Activated CD4-positive, alpha-beta T cell treated with anti-CD3 and anti-CD28 coated beads, Interleukin-2, amount 50 U/mL, for 48 hours (primary cell): ENCODE measurements at regions not wholly inside any gene's neighbourhood (a gene's known extent, or its start where the extent isn't known, plus 50 kb on each side); places are given as distances from the start of the nearest gene placed in this dataset.

Source experiments
- DNase-seq, 2 experiments: peaks; one replicate each; pipeline ENCODE4 v3.0.0-alpha.2; 2020

- no peak for DNase-seq
These were observed 50.8 kb upstream of the JAG1 start for GRCh38 chr20:10724449-10725173.

DNA sequence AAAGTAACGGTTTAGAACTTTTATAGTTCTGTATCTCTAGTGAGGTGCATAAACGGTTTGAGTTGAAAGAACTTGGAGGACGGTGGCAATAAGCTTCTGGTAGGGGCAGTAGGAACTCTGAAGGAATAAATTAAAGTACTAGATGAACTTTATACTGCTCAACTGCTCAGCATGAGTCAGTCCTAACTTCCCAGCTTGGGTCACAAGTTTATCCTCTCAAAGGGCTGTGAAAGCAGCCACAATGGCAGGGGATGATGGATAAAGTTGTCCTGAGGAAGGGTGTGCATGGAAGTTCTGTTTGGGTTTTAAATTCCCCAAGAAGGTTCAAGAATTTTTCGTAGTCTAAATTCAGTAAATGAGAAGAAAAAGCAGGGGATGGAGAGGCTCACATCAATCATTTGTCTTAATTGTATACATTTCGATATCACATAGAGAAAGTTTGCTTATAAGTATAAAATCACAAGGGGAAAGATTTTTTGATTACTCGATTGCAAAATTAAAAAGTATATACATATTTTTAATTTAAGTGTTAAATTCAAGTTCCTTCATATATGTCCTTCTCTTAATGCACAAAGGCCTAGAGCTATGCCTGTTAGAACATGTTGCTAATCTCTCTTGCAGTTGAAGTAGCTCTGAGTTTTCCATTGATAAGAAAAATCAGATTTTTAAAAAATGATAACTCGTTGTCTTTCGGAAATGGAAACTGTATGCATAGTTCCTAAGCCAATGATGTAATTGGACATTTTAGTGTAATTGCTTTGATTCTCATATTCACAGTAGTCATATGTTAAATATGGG lies 55.3 kb upstream of the JAG1 start:
- no peak for DNase-seq

DNA sequence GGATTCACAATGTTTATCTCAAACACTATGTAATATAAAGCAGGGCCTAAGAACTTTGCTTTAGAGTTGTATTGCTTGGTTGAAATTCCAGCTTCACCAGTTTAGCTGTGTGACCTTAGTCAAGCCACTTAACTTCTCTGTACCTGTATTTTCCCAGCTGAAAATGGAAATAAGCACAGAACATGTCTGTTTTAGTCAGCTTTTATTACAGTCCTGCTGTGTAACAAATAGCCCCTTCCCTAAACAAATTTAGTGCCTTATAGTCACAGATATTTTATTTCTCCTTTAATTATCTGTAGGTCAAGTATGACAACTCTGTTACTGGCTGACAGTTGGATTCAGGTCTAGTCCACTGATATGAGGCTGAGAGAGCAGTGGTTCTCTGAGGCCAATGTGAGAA lies 56.0 kb upstream of the JAG1 start:
- no peak for DNase-seq

DNA sequence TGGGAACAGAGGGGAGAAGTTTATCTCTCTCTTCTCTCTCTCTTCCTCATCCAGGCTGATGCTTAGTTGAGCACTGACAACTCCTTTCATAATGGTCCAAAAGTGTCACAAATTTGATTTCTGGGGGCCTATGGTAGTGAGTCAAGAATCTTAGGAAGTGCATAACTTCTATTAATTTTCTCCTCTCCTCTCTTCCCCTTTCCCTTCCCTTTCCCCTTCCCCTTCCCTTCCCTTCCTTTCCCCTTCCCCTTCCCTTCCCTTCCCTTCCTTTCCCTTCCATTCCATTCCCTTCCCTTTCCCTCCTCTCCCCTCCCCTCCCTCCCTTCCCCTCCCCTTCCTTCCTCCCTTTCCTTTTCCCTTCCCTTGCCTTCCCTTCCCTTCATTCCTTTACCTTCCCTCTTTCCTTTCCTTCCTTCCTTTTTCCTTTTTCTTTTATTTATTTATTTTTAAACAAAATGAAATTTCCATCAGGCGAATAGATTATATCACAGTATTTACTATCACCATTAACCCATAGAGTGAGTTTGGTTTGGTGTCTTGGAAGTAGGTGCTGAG lies 56.9 kb upstream of the JAG1 start:
- DNase-seq: no peak

- DNase-seq: no peak
These were observed 57.6 kb upstream of the JAG1 start for GRCh38 chr20:10731190-10731965.

- no peak for DNase-seq
These were observed 59.3 kb upstream of the JAG1 start for GRCh38 chr20:10733122-10733521.

GRCh38 chr20:10735195-10735949 lies 61.6 kb upstream of the JAG1 start:
- no peak for DNase-seq

- DNase-seq: no peak
These were observed 65.3 kb upstream of the JAG1 start for GRCh38 chr20:10739134-10739533.

GRCh38 chr20:10739566-10739965 lies 65.8 kb upstream of the JAG1 start:
- no peak for DNase-seq

GRCh38 chr20:10741060-10741459 lies 67.3 kb upstream of the JAG1 start:
- DNase-seq: no peak

DNA sequence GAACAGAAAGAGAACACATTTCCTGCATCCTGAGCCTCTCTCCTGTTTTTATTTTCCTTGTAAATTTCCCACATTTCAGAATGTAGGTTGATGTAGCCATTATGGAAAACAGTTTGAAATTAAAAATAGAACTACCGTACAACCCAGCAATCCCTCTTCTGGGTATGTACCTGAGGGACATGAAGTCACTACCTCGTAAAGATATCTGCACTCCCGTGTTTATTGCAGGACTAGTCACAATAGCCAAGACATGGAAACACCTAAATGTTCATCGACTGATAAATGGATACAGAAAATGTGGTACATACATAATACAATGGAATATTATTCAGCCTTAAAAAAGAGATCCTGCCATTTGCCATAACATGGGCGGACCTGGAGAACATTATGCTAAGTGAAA lies 72.0 kb upstream of the JAG1 start:
- DNase-seq: no peak

DNA sequence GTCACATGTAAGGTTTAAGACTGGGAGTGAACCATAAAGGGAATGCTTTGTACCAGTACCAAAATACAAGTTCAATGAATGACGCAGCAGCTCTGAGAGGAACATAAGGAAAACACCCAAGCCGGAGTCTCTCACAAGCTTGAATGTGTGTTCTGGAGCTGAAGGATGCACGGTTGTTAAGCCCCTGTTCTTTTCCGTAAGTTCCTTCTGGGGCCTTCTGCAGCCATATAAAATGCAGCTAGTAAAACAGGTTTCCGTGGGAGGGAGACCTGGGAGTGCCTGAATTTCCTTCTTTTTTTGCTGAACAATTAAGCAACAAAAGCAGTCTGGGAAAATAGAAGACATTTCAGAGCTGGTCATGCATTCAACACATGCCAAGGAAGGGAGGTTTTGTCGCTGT lies 73.2 kb upstream of the JAG1 start:
- DNase-seq: no peak

- no peak for DNase-seq
These were observed 75.3 kb upstream of the JAG1 start for GRCh38 chr20:10749084-10749483.

DNA sequence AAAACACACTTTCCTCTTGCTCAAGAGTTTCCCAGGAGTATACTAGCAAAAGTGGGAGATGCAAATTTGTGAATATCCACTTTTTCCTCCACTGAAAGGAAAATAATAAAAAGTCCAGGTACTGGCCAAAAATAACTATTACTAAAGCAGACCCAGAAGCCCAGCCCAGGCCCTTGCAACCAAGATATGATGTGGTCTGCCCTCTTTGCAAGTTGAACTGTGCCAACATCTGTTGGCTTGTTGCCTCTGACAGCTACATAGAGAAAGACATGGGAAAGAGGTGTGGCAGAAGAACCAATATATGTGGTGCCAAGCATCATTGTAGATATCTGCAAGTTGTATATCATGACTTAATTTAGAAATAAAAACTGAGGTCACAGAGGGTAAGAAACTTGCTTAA lies 78.4 kb upstream of the JAG1 start:
- no peak for DNase-seq

DNA sequence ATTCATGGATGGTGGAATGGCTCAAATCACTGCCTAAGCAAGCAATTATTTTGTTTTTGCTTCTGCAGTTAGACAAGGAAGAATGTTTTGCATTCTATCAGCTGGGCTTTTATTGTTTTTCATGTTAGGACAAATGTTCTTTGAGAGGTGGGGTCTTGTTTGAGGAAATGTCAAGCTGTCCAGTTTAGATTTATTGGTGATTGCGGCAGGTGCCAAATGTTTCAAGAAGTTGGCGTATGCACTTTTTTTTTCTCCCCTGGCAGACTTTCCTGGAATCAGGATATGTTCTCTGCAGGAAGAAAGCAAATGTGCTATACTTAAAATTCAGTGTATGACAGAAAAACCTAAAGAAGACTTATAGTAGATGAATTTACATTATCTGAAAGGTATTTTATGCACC lies 81.0 kb upstream of the JAG1 start:
- no peak for DNase-seq

GRCh38 chr20:10758446-10758845 lies 84.6 kb upstream of the JAG1 start:
- DNase-seq: no peak

- DNase-seq: no peak
These were observed 87.4 kb upstream of the JAG1 start for GRCh38 chr20:10761232-10761631.

DNA sequence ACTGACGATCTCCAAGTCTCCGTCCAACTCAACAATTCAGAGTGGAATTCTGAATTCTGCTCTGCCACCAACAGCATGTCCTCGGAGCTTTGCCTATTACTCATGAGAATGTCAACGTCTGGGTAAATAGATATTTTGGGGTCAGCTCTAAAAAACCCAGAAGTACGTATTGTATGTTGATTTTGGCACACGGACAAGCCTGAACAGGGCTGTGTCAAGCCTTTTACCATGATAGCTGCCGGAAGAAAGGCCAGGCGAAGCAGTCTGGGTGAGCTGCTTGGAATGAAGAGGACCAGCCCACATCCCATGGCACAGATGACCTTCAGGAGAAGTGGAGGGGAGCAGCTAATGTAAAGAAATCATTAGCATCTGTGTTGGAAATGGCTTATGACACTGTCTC lies 88.0 kb upstream of the JAG1 start:
- DNase-seq: no peak

- DNase-seq: no peak
These were observed 88.4 kb upstream of the JAG1 start for GRCh38 chr20:10762216-10762615.

- no peak for DNase-seq
These were observed 89.3 kb upstream of the JAG1 start for GRCh38 chr20:10763112-10763511.

DNA sequence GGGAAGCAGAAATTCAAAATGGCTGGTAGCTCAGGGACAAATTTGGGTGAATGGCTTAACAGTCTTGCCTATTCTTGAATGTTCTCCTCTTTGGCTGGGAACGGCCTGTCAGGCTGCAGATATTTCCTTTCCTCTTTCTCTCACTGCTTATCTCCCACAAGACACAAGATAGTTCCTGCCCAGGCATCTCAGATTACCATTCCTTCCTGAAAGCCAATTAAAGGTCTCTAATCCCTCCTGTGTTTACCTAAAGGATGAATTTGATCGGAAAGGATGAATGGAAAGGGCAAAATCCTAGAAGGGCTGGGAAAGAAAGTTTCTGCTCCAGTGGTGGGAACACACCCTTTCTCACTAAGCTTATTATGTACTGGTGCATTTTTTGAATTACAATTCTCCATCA lies 95.9 kb upstream of the JAG1 start:
- no peak for DNase-seq

GRCh38 chr20:10770753-10771152 lies 97.0 kb upstream of the JAG1 start:
- no peak for DNase-seq
